ENCODE measurements at regions not wholly inside any gene's neighbourhood (a gene's known extent, or its start where the extent isn't known, plus 50 kb on each side); places are given as distances from the start of the nearest gene placed in this dataset.

GRCh38 chr16:74053826-74054225 lies 242.8 kb upstream of the PSMD7 start:
- Histone ChIP-seq H3K27ac (ENCODE audit: low read depth, low read length) (no peak overlapping the region), H3K9ac (ENCODE audit: low read length) (no peak overlapping the region), H3K4me3 (ENCODE audit: low read depth in 1 of 2, low read length in 2 of 2) (no peak overlapping the region), H3K36me3 (ENCODE audit: insufficient read depth, low read length) (no peaks in the 10 kb centered on the region), H3K4me1 (ENCODE audit: insufficient read depth, low read length) (no peaks in the 10 kb centered on the region), H3K9me3 (ENCODE audit: low read length) (no peaks in the 10 kb centered on the region), H3K27me3 (ENCODE audit: control insufficient read depth in 1 of 2, insufficient read depth in 2 of 2, low read length in 2 of 2) (no peaks in the 10 kb centered on the region)

- H3K9me3 ChIP-seq (ENCODE audit: low read length): no peaks in the 10 kb centered on the region
- H3K4me3 ChIP-seq (ENCODE audit: low read depth in 1 of 2, low read length in 2 of 2): no peak overlapping the region
- no peaks in the 10 kb centered on the region for H3K4me1 ChIP-seq (ENCODE audit: insufficient read depth, low read length)
- no peaks in the 10 kb centered on the region for H3K27me3 ChIP-seq (ENCODE audit: control insufficient read depth in 1 of 2, insufficient read depth in 2 of 2, low read length in 2 of 2)
- no peak overlapping the region for H3K27ac ChIP-seq (ENCODE audit: low read depth, low read length)
- no peak overlapping the region for H3K9ac ChIP-seq (ENCODE audit: low read length)
- no peaks in the 10 kb centered on the region for H3K36me3 ChIP-seq (ENCODE audit: insufficient read depth, low read length)
These were observed 243.3 kb upstream of the PSMD7 start for GRCh38 chr16:74053312-74053711.

- no peaks in the 10 kb centered on the region for H3K36me3 ChIP-seq (ENCODE audit: insufficient read depth, low read length)
- H3K4me3 ChIP-seq (ENCODE audit: low read depth in 1 of 2, low read length in 2 of 2): no peak overlapping the region
- no peak overlapping the region for H3K9ac ChIP-seq (ENCODE audit: low read length)
- no peaks in the 10 kb centered on the region for H3K9me3 ChIP-seq (ENCODE audit: low read length)
- no peaks in the 10 kb centered on the region for H3K27me3 ChIP-seq (ENCODE audit: control insufficient read depth in 1 of 2, insufficient read depth in 2 of 2, low read length in 2 of 2)
- H3K4me1 ChIP-seq (ENCODE audit: insufficient read depth, low read length): no peaks in the 10 kb centered on the region
- H3K27ac ChIP-seq (ENCODE audit: low read depth, low read length): no peak overlapping the region
These were observed 244.6 kb upstream of the PSMD7 start for GRCh38 chr16:74052016-74052415.

GRCh38 chr16:74049027-74049426 lies 247.6 kb upstream of the PSMD7 start:
- Histone ChIP-seq H3K9ac (ENCODE audit: low read length) (no peak overlapping the region), H3K27ac (ENCODE audit: low read depth, low read length) (no peak overlapping the region), H3K9me3 (ENCODE audit: low read length) (no peaks in the 10 kb centered on the region), H3K4me1 (ENCODE audit: insufficient read depth, low read length) (no peaks in the 10 kb centered on the region), H3K36me3 (ENCODE audit: insufficient read depth, low read length) (no peaks in the 10 kb centered on the region), H3K4me3 (ENCODE audit: low read depth in 1 of 2, low read length in 2 of 2) (no peak overlapping the region), H3K27me3 (ENCODE audit: control insufficient read depth in 1 of 2, insufficient read depth in 2 of 2, low read length in 2 of 2) (no peaks in the 10 kb centered on the region)

- no peaks in the 10 kb centered on the region for H3K9me3 ChIP-seq (ENCODE audit: low read length)
- no peaks in the 10 kb centered on the region for H3K4me1 ChIP-seq (ENCODE audit: insufficient read depth, low read length)
- H3K27me3 ChIP-seq (ENCODE audit: control insufficient read depth in 1 of 2, insufficient read depth in 2 of 2, low read length in 2 of 2): no peaks in the 10 kb centered on the region
- H3K27ac ChIP-seq (ENCODE audit: low read depth, low read length): no peak overlapping the region
- no peak overlapping the region for H3K9ac ChIP-seq (ENCODE audit: low read length)
- no peaks in the 10 kb centered on the region for H3K36me3 ChIP-seq (ENCODE audit: insufficient read depth, low read length)
- no peak overlapping the region for H3K4me3 ChIP-seq (ENCODE audit: low read depth in 1 of 2, low read length in 2 of 2)
These were observed 250.1 kb upstream of the PSMD7 start for GRCh38 chr16:74046524-74046923.

- Histone ChIP-seq H3K27me3 (ENCODE audit: control insufficient read depth in 1 of 2, insufficient read depth in 2 of 2, low read length in 2 of 2) (no peaks in the 10 kb centered on the region), H3K9me3 (ENCODE audit: low read length) (no peaks in the 10 kb centered on the region), H3K27ac (ENCODE audit: low read depth, low read length) (no peak overlapping the region), H3K36me3 (ENCODE audit: insufficient read depth, low read length) (no peaks in the 10 kb centered on the region), H3K4me1 (ENCODE audit: insufficient read depth, low read length) (no peaks in the 10 kb centered on the region), H3K4me3 (ENCODE audit: low read depth in 1 of 2, low read length in 2 of 2) (no peak overlapping the region), H3K9ac (ENCODE audit: low read length) (no peak overlapping the region)
These were observed 251.1 kb upstream of the PSMD7 start for GRCh38 chr16:74045513-74045912.

- H3K9ac ChIP-seq (ENCODE audit: low read length): no peak overlapping the region
- no peaks in the 10 kb centered on the region for H3K36me3 ChIP-seq (ENCODE audit: insufficient read depth, low read length)
- H3K9me3 ChIP-seq (ENCODE audit: low read length): no peaks in the 10 kb centered on the region
- no peaks in the 10 kb centered on the region for H3K27me3 ChIP-seq (ENCODE audit: control insufficient read depth in 1 of 2, insufficient read depth in 2 of 2, low read length in 2 of 2)
- no peak overlapping the region for H3K27ac ChIP-seq (ENCODE audit: low read depth, low read length)
- no peak overlapping the region for H3K4me3 ChIP-seq (ENCODE audit: low read depth in 1 of 2, low read length in 2 of 2)
- H3K4me1 ChIP-seq (ENCODE audit: insufficient read depth, low read length): no peaks in the 10 kb centered on the region
These were observed 260.8 kb upstream of the PSMD7 start for GRCh38 chr16:74035816-74036215.

- Histone ChIP-seq H3K36me3 (ENCODE audit: insufficient read depth, low read length) (no peaks in the 10 kb centered on the region), H3K4me3 (ENCODE audit: low read depth in 1 of 2, low read length in 2 of 2) (no peak overlapping the region), H3K27me3 (ENCODE audit: control insufficient read depth in 1 of 2, insufficient read depth in 2 of 2, low read length in 2 of 2) (no peaks in the 10 kb centered on the region), H3K27ac (ENCODE audit: low read depth, low read length) (no peak overlapping the region), H3K4me1 (ENCODE audit: insufficient read depth, low read length) (no peaks in the 10 kb centered on the region), H3K9me3 (ENCODE audit: low read length) (no peaks in the 10 kb centered on the region), H3K9ac (ENCODE audit: low read length) (no peak overlapping the region)
These were observed 261.8 kb upstream of the PSMD7 start for GRCh38 chr16:74034862-74035261.

- Histone ChIP-seq H3K9ac (ENCODE audit: low read length) (no peak overlapping the region), H3K27ac (ENCODE audit: low read depth, low read length) (no peak overlapping the region), H3K36me3 (ENCODE audit: insufficient read depth, low read length) (no peaks in the 10 kb centered on the region), H3K9me3 (ENCODE audit: low read length) (no peaks in the 10 kb centered on the region), H3K4me1 (ENCODE audit: insufficient read depth, low read length) (no peaks in the 10 kb centered on the region), H3K27me3 (ENCODE audit: control insufficient read depth in 1 of 2, insufficient read depth in 2 of 2, low read length in 2 of 2) (no peaks in the 10 kb centered on the region), H3K4me3 (ENCODE audit: low read depth in 1 of 2, low read length in 2 of 2) (no peak overlapping the region)
These were observed 262.4 kb upstream of the PSMD7 start for GRCh38 chr16:74034200-74034599.

GRCh38 chr16:74033441-74033995 lies 263.1 kb upstream of the PSMD7 start:
- Histone ChIP-seq H3K27ac (ENCODE audit: low read depth, low read length) (no peak overlapping the region), H3K4me1 (ENCODE audit: insufficient read depth, low read length) (no peaks in the 10 kb centered on the region)

GRCh38 chr16:74031551-74031950 lies 265.1 kb upstream of the PSMD7 start:
- H3K27me3 ChIP-seq (ENCODE audit: control insufficient read depth in 1 of 2, insufficient read depth in 2 of 2, low read length in 2 of 2): no peaks in the 10 kb centered on the region
- no peak overlapping the region for H3K27ac ChIP-seq (ENCODE audit: low read depth, low read length)
- no peak overlapping the region for H3K4me3 ChIP-seq (ENCODE audit: low read depth in 1 of 2, low read length in 2 of 2)
- no peaks in the 10 kb centered on the region for H3K4me1 ChIP-seq (ENCODE audit: insufficient read depth, low read length)
- H3K9me3 ChIP-seq (ENCODE audit: low read length): no peaks in the 10 kb centered on the region
- no peak overlapping the region for H3K9ac ChIP-seq (ENCODE audit: low read length)
- H3K36me3 ChIP-seq (ENCODE audit: insufficient read depth, low read length): no peaks in the 10 kb centered on the region

More at GRCh38 chr16:74033441-74033995, 263.1 kb upstream of the PSMD7 start:
- H3K36me3 ChIP-seq (ENCODE audit: insufficient read depth, low read length): no peaks in the 10 kb centered on the region
- H3K9ac ChIP-seq (ENCODE audit: low read length): no peak overlapping the region
- H3K27me3 ChIP-seq (ENCODE audit: control insufficient read depth in 1 of 2, insufficient read depth in 2 of 2, low read length in 2 of 2): no peaks in the 10 kb centered on the region
- H3K4me3 ChIP-seq (ENCODE audit: low read depth in 1 of 2, low read length in 2 of 2): no peak overlapping the region
- no peaks in the 10 kb centered on the region for H3K9me3 ChIP-seq (ENCODE audit: low read length)

GRCh38 chr16:74030000-74030706 lies 266.5 kb upstream of the PSMD7 start:
- no peak overlapping the region for H3K4me3 ChIP-seq (ENCODE audit: low read depth in 1 of 2, low read length in 2 of 2)
- H3K27ac ChIP-seq (ENCODE audit: low read depth, low read length): no peak overlapping the region
- H3K4me1 ChIP-seq (ENCODE audit: insufficient read depth, low read length): no peaks in the 10 kb centered on the region
- no peaks in the 10 kb centered on the region for H3K27me3 ChIP-seq (ENCODE audit: control insufficient read depth in 1 of 2, insufficient read depth in 2 of 2, low read length in 2 of 2)
- no peaks in the 10 kb centered on the region for H3K9me3 ChIP-seq (ENCODE audit: low read length)
- H3K9ac ChIP-seq (ENCODE audit: low read length): no peak overlapping the region
- H3K36me3 ChIP-seq (ENCODE audit: insufficient read depth, low read length): no peaks in the 10 kb centered on the region

Measured in muscle layer of colon (tissue), 2 donors.